HG02938 (cell line): ENCODE measurements at regions not wholly inside any gene's neighbourhood (a gene's known extent, or its start where the extent isn't known, plus 50 kb on each side); places are given as distances from the start of the nearest gene placed in this dataset.
A peak's percentile ranks its signal among the peaks of the same experiment; 100 is the strongest.
"Not testable (repeated sequence)": the region's sequence is repeated elsewhere in the genome, so short reads cannot be mapped to it uniquely, and the experiment has no call there.

Experiments used
- ATAC-seq: cut with Tn5 transposase; IDR thresholded peaks from one replicate; pipeline ENCODE4 v1.9.1; 2021; ENCODE audit warnings: mild to moderate bottlenecking, moderate library complexity; ENCODE audit not compliant: unreplicated experiment

GRCh38 chr2:18993756-18994338 lies 364.6 kb downstream of the OSR1 start:
- no peak for ATAC-seq

GRCh38 chr2:18991177-18992168 lies 366.9 kb downstream of the OSR1 start:
- ATAC-seq: no peak

- ATAC-seq: no peak
These were observed 369.7 kb downstream of the OSR1 start for GRCh38 chr2:18988631-18989232.

- no peak for ATAC-seq
These were observed 370.8 kb downstream of the OSR1 start for GRCh38 chr2:18987592-18988073.

- ATAC-seq: no peak
These were observed 371.4 kb downstream of the OSR1 start for GRCh38 chr2:18987016-18987415.

- no peak for ATAC-seq
These were observed 372.4 kb downstream of the OSR1 start for GRCh38 chr2:18986046-18986445.

- ATAC-seq: no peak
These were observed 377.5 kb downstream of the OSR1 start for GRCh38 chr2:18980786-18981430.

GRCh38 chr2:18980104-18980785 lies 378.2 kb downstream of the OSR1 start:
- no peak for ATAC-seq

GRCh38 chr2:18977409-18977808 lies 381.0 kb downstream of the OSR1 start:
- no peak for ATAC-seq

GRCh38 chr2:18976168-18976961 lies 382.1 kb downstream of the OSR1 start:
- ATAC-seq: peak; percentile 95

- ATAC-seq: no peak
These were observed 382.8 kb downstream of the OSR1 start for GRCh38 chr2:18975506-18976167.

GRCh38 chr2:18971628-18972027 lies 382.3 kb upstream of the NT5C1B start:
- no peak for ATAC-seq

- no peak for ATAC-seq
These were observed 381.7 kb upstream of the NT5C1B start for GRCh38 chr2:18971069-18971378.

- ATAC-seq: no peak
These were observed 376.8 kb upstream of the NT5C1B start for GRCh38 chr2:18966131-18966530.

- ATAC-seq: not testable (repeated sequence)
These were observed 374.4 kb upstream of the NT5C1B start for GRCh38 chr2:18963739-18964256.

GRCh38 chr2:18961991-18962421 lies 372.6 kb upstream of the NT5C1B start:
- ATAC-seq: no peak

- no peak for ATAC-seq
These were observed 370.8 kb upstream of the NT5C1B start for GRCh38 chr2:18959952-18960717.

GRCh38 chr2:18959200-18959599 lies 369.8 kb upstream of the NT5C1B start:
- no peak for ATAC-seq
